HL-60 (cell line): ENCODE measurements at regions not wholly inside any gene's neighbourhood (a gene's known extent, or its start where the extent isn't known, plus 50 kb on each side); places are given as distances from the start of the nearest gene placed in this dataset.

ENCODE experiments used
- GABPA ChIP-seq: IDR thresholded peaks from 2 replicates; pipeline ENCODE4 v1.6.1; 2012; ENCODE audit warnings: low read depth
- POLR2AphosphoS5 ChIP-seq: IDR thresholded peaks from 2 replicates; pipeline ENCODE4 v1.6.1; 2012; ENCODE audit warnings: low read depth
- SPI1 ChIP-seq: IDR thresholded peaks from 2 replicates; pipeline ENCODE4 v1.6.1; 2012; ENCODE audit warnings: low read depth, mild to moderate bottlenecking, borderline replicate concordance
- TF ChIP-seq, protein P1 (sequence below): IDR thresholded peaks from one replicate; pipeline ENCODE4 v1.5.1; 2011; ENCODE audit warnings: low read length, control low read depth, inconsistent platforms; ENCODE audit not compliant: insufficient read depth
- TF ChIP-seq, protein P2 (sequence below): IDR thresholded peaks from 2 replicates; pipeline ENCODE4 v1.6.1; 2012; ENCODE audit warnings: low read depth; ENCODE audit not compliant: insufficient replicate concordance

GRCh38 chr7:112634107-112634506, 153.3 kb downstream of the LSMEM1 start:
- TF ChIP-seq, protein P1, sequence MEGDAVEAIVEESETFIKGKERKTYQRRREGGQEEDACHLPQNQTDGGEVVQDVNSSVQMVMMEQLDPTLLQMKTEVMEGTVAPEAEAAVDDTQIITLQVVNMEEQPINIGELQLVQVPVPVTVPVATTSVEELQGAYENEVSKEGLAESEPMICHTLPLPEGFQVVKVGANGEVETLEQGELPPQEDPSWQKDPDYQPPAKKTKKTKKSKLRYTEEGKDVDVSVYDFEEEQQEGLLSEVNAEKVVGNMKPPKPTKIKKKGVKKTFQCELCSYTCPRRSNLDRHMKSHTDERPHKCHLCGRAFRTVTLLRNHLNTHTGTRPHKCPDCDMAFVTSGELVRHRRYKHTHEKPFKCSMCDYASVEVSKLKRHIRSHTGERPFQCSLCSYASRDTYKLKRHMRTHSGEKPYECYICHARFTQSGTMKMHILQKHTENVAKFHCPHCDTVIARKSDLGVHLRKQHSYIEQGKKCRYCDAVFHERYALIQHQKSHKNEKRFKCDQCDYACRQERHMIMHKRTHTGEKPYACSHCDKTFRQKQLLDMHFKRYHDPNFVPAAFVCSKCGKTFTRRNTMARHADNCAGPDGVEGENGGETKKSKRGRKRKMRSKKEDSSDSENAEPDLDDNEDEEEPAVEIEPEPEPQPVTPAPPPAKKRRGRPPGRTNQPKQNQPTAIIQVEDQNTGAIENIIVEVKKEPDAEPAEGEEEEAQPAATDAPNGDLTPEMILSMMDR: no peak
- TF ChIP-seq POLR2AphosphoS5: no peak
- TF ChIP-seq, protein P2, sequence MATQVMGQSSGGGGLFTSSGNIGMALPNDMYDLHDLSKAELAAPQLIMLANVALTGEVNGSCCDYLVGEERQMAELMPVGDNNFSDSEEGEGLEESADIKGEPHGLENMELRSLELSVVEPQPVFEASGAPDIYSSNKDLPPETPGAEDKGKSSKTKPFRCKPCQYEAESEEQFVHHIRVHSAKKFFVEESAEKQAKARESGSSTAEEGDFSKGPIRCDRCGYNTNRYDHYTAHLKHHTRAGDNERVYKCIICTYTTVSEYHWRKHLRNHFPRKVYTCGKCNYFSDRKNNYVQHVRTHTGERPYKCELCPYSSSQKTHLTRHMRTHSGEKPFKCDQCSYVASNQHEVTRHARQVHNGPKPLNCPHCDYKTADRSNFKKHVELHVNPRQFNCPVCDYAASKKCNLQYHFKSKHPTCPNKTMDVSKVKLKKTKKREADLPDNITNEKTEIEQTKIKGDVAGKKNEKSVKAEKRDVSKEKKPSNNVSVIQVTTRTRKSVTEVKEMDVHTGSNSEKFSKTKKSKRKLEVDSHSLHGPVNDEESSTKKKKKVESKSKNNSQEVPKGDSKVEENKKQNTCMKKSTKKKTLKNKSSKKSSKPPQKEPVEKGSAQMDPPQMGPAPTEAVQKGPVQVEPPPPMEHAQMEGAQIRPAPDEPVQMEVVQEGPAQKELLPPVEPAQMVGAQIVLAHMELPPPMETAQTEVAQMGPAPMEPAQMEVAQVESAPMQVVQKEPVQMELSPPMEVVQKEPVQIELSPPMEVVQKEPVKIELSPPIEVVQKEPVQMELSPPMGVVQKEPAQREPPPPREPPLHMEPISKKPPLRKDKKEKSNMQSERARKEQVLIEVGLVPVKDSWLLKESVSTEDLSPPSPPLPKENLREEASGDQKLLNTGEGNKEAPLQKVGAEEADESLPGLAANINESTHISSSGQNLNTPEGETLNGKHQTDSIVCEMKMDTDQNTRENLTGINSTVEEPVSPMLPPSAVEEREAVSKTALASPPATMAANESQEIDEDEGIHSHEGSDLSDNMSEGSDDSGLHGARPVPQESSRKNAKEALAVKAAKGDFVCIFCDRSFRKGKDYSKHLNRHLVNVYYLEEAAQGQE: no peak
- TF ChIP-seq SPI1: no peak
- no peak for TF ChIP-seq GABPA
